ENCODE measurements at regions not wholly inside any gene's neighbourhood (a gene's known extent, or its start where the extent isn't known, plus 50 kb on each side); places are given as distances from the start of the nearest gene placed in this dataset.

DNA sequence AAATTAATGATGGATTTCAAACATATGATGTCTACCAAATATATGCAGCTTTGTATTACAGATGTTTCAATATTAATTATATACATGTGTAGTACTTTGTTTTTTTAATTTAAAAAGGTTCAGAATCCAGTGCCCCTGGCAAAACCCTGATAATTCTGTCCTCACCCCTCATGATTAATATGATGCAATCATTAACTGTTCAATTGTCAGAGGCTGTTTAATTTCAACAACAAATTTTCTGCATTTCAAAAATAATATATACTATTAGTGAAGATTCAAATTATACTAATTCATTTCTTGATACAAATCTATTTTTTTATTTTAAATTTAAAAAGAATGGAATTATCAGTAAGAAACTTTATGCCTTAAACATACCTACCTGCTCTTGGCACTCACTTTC is 162.6 kb downstream of the HHIPL2 start:
- DNase-seq: no peak
- H3K4me1 ChIP-seq (ENCODE audit: low read length): no peaks in the 10 kb centered on the region
- H3K36me3 ChIP-seq (replicated peaks; ENCODE audit: insufficient read depth, low read length): no peaks in the 10 kb centered on the region
- no peak overlapping the region for H3K9ac ChIP-seq (ENCODE audit: low read length)
- no peak for TF ChIP-seq EZH2 (optimal IDR thresholded peaks at IDR 0.05; ENCODE audit: low read depth, low read length)
- TF ChIP-seq, protein P1, sequence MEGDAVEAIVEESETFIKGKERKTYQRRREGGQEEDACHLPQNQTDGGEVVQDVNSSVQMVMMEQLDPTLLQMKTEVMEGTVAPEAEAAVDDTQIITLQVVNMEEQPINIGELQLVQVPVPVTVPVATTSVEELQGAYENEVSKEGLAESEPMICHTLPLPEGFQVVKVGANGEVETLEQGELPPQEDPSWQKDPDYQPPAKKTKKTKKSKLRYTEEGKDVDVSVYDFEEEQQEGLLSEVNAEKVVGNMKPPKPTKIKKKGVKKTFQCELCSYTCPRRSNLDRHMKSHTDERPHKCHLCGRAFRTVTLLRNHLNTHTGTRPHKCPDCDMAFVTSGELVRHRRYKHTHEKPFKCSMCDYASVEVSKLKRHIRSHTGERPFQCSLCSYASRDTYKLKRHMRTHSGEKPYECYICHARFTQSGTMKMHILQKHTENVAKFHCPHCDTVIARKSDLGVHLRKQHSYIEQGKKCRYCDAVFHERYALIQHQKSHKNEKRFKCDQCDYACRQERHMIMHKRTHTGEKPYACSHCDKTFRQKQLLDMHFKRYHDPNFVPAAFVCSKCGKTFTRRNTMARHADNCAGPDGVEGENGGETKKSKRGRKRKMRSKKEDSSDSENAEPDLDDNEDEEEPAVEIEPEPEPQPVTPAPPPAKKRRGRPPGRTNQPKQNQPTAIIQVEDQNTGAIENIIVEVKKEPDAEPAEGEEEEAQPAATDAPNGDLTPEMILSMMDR (IDR thresholded peaks at IDR 0.05; ENCODE audit: low read length): no peak
- no peak for TF ChIP-seq EZH2phosphoT487 (IDR thresholded peaks at IDR 0.05; ENCODE audit: low read length)
- no peak overlapping the region for H3K27ac ChIP-seq (ENCODE audit: low read length)
- H3K4me2 ChIP-seq (ENCODE audit: low read depth, low read length): no peak overlapping the region
- no peaks in the 10 kb centered on the region for H3K79me2 ChIP-seq (ENCODE audit: low read length)
- H3K9me3 ChIP-seq (replicated peaks; ENCODE audit: insufficient read depth, low read length): no peaks in the 10 kb centered on the region
- no peaks in the 10 kb centered on the region for H3K27me3 ChIP-seq (replicated peaks; ENCODE audit: insufficient read depth, low read length)
- no peaks in the 10 kb centered on the region for H4K20me1 ChIP-seq (ENCODE audit: insufficient read depth, low read length)
- H2AFZ ChIP-seq (ENCODE audit: low read length): no peak overlapping the region
- no peak overlapping the region for H3K4me3 ChIP-seq (ENCODE audit: low read length)
- H3K9me2 ChIP-seq (replicated peaks; ENCODE audit: insufficient read depth, low read length): no peaks in the 10 kb centered on the region
- H3F3A ChIP-seq (ENCODE audit: insufficient read depth, low read length): no peaks in the 10 kb centered on the region

DNA sequence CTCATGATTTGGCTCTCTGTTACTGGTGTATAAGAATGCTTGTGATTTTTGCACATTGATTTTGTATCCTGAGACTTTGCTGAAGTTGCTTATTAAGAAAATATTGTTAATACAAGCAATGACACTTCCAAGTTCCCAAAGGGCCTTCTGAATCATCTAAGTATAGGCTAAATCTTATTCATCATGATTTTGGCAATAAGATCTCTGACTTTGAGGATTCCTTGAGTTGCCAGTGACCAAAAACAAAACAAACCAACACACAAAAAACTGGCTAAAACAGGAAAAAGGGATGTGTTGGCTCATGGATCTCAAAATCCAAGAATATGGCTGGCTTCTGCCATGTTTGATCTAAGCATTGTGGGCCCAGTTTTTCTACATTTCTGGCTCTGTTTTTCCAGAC is 163.4 kb downstream of the HHIPL2 start:
- H3K27me3 ChIP-seq (replicated peaks; ENCODE audit: insufficient read depth, low read length): no peaks in the 10 kb centered on the region
- H3K27ac ChIP-seq (ENCODE audit: low read length): no peak overlapping the region
- H3K4me1 ChIP-seq (ENCODE audit: low read length): no peaks in the 10 kb centered on the region
- no peak overlapping the region for H2AFZ ChIP-seq (ENCODE audit: low read length)
- H3F3A ChIP-seq (ENCODE audit: insufficient read depth, low read length): no peaks in the 10 kb centered on the region
- no peak overlapping the region for H3K4me2 ChIP-seq (ENCODE audit: low read depth, low read length)
- H4K20me1 ChIP-seq (ENCODE audit: insufficient read depth, low read length): no peaks in the 10 kb centered on the region
- no peaks in the 10 kb centered on the region for H3K79me2 ChIP-seq (ENCODE audit: low read length)
- H3K4me3 ChIP-seq (ENCODE audit: low read length): no peak overlapping the region
- no peak for DNase-seq
- no peaks in the 10 kb centered on the region for H3K9me3 ChIP-seq (replicated peaks; ENCODE audit: insufficient read depth, low read length)
- TF ChIP-seq, protein P1 (IDR thresholded peaks at IDR 0.05; ENCODE audit: low read length): no peak
- no peak for TF ChIP-seq EZH2 (optimal IDR thresholded peaks at IDR 0.05; ENCODE audit: low read depth, low read length)
- TF ChIP-seq EZH2phosphoT487 (IDR thresholded peaks at IDR 0.05; ENCODE audit: low read length): no peak
- no peaks in the 10 kb centered on the region for H3K9me2 ChIP-seq (replicated peaks; ENCODE audit: insufficient read depth, low read length)
- no peak overlapping the region for H3K9ac ChIP-seq (ENCODE audit: low read length)
- no peaks in the 10 kb centered on the region for H3K36me3 ChIP-seq (replicated peaks; ENCODE audit: insufficient read depth, low read length)

DNA sequence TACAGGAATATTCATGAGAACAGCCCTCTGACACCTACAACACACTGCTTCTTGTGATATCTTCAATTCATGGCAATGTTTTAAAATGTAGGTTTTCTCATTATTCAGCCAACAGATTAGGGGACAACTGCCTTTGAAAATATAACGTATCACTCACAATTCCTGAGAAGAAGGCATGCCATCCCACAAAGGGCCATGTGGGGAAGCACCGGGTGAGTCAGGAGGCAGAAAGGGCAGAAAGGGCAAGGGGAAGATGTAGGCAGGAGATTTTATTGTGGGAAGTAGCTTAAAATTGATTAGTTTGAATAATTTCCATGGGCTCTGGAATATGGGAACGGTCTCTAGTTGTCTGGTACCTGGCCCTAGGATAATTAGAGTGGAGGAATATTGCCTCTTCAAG is 165.7 kb downstream of the HHIPL2 start:
- Histone ChIP-seq H3K27ac (ENCODE audit: low read length) (no peak overlapping the region), H3K9me2 (replicated peaks; ENCODE audit: insufficient read depth, low read length) (no peaks in the 10 kb centered on the region), H3K9ac (ENCODE audit: low read length) (no peak overlapping the region), H4K20me1 (ENCODE audit: insufficient read depth, low read length) (no peaks in the 10 kb centered on the region), H3K4me1 (ENCODE audit: low read length) (no peaks in the 10 kb centered on the region), H3F3A (ENCODE audit: insufficient read depth, low read length) (no peaks in the 10 kb centered on the region), H3K27me3 (replicated peaks; ENCODE audit: insufficient read depth, low read length) (no peaks in the 10 kb centered on the region), H3K4me3 (ENCODE audit: low read length) (no peak overlapping the region), H2AFZ (ENCODE audit: low read length) (no peak overlapping the region), H3K4me2 (ENCODE audit: low read depth, low read length) (no peak overlapping the region), H3K36me3 (replicated peaks; ENCODE audit: insufficient read depth, low read length) (no peaks in the 10 kb centered on the region), H3K79me2 (ENCODE audit: low read length) (no peaks in the 10 kb centered on the region), H3K9me3 (replicated peaks; ENCODE audit: insufficient read depth, low read length) (no peaks in the 10 kb centered on the region)
- TF ChIP-seq, protein P1 (IDR thresholded peaks at IDR 0.05; ENCODE audit: low read length): no peak
- DNase-seq: no peak
